HG03135 (cell line): ENCODE measurements at regions not wholly inside any gene's neighbourhood (a gene's known extent, or its start where the extent isn't known, plus 50 kb on each side); places are given as distances from the start of the nearest gene placed in this dataset.

ENCODE experiments used
- ATAC-seq: cut with Tn5 transposase; IDR thresholded peaks from one replicate; pipeline ENCODE4 v1.9.1; 2021; ENCODE audit warnings: mild to moderate bottlenecking, moderate library complexity; ENCODE audit not compliant: unreplicated experiment

DNA sequence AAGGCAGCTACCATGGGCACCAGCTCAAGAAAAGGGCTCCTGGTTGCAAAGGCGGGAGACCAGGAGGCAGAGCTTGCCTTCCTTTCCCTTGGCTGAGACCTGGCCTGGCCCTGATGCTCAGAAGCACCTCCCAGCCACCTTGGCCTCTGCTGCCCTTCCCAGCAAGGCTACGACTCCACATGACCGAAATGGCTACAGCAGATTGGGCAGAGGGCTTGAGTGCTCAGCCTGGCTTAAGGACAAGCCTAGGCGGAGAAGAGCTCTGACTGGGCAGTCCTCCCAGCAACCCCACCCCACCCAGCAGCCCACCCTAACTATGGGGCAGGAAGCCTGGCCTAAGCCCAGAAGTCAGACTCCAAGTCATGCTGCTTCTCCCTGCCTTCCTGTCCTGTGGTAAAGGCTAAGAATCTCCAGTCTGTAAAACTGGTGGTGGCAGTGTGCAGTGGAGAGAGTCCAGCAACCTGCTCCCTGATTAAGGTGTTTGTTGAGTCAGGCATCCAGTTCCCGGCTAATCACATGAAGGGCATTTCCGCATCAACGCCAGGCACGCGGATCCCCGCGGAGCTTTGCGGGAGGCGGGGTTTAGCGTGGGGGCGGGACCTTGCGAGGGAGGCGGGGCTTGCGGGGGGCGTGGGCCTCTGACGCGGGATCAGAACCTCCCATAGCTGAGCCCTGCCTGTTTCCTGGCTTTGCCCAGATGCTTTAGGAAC, 256.0 kb downstream of the BCL11A start:
- ATAC-seq: no peak

DNA sequence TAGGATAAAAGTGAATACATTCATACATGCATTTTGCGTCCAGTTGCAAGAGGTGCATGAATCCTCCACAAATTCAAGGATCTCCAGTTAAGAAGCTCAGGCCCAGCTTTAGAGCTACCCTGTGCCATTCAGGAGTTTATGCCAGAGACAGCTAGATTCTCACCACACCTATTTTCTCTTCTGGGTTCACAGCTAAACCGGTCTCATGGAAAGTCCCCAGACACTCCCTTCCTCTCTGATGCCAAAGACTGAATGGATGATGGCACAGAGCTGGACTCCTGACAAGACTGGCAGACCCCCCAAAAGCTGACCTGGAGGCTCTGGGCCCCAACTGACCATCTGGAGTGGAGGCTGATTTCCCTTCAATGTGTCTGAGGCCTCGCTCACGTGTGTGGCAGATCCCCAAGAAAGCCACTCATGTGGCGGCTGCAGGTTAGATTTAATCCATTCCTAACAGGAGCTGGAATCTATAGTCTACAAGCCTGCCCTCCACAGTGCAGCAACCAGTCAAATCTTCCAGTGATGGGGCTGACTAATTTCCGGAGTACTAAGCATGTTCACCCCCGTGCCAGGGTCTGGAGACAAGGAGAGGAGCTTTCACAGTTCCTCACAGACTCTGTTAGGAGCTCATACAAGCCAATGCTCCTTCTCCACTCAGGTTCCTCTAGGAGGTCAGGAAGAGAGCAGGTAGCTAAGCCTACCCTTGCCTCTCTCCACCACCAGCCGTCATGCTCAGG, 257.1 kb downstream of the BCL11A start:
- no peak for ATAC-seq

DNA sequence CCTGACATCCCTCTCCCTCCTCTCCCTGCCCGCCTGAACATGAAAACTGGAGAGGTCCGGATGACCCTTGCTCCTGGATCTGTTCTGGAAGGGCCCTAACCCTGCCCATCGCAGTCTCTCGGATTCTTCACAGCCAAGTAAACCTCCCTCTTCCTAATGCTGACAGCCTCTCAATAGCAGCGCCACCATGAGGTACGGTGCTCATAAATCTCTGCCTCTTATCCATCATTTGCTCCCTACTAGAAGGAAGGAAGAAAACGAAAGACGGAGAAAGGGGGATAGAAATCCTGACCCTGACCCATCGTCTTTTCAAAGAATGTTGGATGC, 257.9 kb downstream of the BCL11A start:
- ATAC-seq: no peak

DNA sequence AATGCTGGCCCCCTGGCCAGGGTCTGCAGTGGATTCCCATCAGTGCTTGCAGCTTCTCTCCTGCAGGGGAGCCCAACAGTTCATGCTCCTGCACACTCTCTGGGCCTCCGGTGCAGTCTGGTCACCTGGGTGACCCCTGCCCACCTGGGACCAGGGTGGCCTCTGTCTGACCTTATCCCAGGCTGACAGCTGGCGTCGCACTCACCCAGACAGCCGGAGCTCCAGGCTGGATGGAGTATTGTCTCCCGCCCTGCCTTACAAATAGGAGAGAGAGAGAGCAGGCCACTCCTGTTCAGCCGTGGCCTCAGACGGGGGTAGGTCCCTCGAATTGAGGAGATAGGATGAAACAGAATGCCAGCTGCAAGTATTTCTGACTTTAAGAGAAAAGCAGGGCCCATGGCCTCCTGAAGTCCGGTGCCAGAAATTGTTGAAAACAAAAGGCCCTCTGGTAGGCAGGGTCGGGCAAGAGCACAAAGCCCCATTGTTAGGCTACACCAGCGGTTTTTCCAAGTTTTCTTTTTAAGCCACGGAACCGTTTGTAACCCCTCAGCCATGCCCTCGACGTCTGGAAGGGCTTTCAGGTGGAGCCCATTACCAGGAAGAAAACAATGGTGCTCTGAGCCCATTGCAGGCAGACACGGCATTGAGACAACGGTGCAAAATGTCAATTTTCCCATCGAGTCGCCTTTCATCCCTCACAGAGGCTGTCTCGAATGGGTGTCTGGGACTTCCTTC, 258.4 kb downstream of the BCL11A start:
- ATAC-seq: no peak

DNA sequence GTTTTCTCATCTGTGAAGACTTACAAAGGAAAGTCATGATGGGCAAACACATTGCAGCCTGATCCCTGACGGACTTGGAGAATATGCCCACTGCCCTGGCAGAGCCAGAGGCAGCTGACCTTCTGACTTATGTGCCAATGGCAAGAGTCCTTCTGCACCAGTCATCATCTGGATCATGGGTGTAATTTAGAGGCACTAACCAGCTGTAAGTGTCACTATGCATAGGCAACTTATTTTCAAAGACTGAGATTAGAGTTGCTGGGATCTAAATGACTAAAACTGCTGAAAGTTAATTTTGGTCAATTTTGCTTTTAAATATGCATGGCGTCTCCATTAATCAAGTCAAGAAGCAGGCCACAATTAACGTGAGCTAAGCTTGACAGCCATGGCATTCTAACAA, 261.2 kb downstream of the BCL11A start:
- no peak for ATAC-seq

DNA sequence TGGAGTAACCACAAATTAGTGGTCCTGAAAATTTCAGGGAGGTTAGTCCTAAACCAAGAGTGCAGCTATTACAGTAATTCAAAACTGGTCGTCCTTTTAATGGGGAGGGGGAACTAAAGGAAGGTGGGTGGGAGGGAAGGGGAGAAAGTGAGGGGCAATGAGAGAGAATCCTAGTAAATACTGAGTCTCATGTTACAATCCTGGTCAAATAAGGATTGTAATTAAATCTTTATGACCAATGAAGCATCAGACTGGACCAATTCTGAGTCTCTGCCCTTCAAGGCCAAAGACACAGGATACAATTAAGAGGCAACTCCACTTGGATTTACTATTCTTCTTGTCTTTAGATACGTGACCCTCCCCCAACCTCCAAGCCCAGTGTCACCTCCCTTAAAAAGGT, 262.9 kb downstream of the BCL11A start:
- no peak for ATAC-seq

DNA sequence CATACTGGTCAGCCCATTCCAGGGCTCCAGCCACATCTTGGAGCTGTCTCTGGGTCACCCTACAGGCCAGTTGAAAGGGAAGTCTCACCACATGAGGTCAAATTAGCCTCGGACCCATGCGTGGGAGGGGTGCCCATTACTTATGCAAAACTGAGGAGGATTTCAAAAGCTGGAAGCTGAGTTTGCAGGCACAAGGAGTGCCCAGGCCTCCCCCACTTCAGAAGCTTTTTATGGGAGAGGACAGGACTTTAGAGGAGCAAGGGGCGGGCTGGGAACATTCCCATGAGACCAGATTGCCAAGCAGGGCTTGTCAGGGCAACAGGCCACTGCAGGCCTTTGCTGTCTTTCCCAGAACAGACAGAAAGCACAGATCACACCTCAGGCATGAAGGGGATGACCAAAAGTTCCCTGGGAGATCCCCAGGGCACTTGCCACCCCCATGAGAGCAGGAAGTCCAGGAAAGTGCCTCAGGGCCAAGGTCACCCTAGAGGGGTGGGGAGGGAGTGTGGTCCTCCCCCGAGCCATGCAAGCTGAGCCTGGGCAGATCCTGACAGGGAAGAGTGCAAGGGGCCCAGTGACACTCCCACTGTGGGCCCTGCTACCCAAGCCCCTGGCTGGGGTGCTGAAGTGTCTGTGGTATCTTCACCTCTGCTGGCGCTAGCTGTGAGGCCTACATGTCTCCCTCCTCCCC, 267.7 kb downstream of the BCL11A start:
- no peak for ATAC-seq

DNA sequence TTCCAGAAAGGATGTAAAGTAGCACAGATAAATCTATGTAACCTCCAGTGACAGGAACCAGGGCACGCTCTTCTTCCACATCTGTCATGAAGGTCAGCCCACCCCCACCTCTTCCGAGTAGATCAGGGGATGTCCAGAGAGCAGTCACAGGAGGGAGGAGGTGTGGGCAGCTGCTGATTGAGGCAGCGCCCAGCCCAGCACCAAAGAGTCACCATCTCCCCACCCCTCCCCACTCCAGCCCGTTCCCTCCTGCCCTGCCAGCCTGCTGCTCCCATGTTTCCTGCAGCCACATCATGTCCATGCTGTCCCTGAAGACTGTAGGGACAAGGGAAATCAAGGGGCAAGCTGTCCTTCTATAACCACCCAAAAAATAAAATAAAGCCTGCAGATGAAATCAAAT, 269.8 kb downstream of the BCL11A start:
- no peak for ATAC-seq

DNA sequence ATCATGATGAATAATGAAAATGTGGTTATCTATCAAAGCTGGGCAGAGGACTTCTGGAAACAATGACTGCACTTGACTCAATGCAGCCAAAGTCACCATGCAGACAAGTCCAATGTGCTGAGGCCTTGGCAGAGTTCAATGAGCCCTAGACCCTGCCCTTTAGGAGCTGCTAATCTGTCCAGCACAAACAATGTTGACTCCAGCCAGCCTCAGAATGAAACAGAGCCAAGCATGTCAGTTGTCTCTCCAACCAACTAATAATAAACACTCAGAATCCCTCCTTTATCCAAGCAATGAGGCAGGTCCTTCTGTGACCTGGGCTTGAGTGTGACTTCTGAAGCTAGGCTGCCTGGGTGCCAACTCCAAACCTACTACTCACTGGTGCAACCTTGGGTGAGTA, 270.6 kb downstream of the BCL11A start:
- no peak for ATAC-seq

DNA sequence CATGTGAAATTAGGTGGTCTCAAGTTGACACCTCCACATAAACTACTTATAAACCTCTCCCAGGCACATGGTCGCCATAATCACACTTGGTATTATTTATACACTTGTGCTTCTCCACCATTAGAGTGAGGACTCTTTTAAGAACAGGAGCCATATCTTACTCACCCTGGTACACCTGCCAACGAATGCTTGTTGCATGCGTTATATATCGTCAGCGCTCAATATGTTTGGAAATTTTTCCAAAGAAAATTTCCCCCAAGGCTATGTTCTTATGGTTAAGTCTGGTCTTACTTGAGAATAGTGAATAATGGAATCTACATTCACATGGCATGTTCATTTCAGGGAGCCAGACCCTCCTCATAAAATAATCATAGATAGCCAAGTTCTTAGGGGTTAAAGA, 271.7 kb downstream of the BCL11A start:
- ATAC-seq: no peak

DNA sequence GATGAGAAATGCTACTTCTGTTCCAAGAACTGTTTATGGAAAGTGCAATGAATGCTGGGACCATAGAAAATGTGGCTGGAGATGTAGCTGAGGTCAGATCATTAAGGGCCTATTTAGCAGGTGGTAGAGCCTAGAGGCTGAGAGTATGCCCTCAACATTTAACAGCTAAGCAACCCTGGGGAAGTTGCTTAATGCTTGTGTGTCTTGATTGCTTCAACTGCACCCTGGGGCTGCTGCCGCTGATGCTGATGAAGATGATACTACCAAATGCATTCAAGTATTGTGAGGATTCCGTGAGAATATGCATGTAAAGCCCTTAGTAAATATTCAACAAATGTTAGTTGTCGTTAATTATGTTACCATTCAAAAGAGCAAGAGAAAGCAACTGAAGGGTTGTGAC, 273.2 kb downstream of the BCL11A start:
- no peak for ATAC-seq

DNA sequence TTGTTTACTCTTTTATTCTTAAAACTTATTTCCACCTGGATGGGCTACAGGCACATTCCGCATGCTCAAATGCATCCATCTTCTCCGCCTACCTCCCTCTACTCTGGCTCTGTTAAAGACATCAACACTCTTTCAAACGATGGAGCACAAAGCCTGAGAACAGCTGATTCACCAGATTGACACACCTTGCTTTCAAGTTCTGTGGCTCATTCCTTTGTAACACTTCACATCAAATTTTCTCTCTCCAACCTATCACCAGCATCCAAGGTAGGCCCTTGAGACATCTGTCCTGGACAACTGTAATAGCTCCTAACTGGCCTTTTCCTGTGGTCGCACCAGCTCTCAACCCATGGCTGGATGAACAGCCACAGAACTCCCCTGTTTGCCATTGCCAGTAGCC, 274.5 kb downstream of the BCL11A start:
- no peak for ATAC-seq

DNA sequence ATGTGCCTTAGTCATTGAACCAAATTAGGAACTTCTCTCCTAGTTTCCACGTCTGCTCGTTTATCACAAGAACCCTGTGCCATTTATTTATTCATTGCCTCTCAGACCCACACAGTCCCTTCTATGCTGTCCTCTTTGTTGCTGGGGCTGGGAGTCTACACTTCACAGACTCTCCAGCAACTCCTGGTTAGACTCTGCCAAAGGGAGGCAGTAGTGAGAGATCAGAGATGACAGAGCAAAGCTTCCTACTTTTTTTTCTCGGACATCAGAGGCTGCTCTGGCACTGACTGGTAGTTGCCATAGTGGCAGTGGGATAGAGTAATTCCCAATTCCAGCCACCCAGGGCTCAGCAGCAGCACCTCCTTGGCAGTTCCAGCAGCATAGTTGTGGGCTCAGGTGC, 277.5 kb downstream of the BCL11A start:
- no peak for ATAC-seq

DNA sequence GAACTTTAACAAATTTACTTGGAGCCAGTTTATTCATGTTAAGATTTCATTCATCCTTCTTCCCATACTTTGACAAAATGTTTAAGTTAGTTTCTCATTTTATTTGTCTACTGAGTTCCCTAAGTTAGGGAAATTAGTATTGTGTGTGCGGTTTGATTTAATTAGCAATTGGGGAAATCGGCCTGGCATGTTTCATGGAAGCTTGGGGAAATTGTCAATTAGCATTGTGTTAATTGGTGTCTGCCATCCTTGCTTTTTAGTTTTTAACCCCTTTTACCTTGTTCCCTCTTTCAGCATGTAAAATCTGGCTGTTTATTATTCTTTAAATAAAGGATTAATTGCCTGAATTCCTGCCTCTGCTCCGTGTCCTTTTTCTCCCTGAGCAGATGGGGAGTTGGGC, 279.6 kb downstream of the BCL11A start:
- ATAC-seq: no peak

DNA sequence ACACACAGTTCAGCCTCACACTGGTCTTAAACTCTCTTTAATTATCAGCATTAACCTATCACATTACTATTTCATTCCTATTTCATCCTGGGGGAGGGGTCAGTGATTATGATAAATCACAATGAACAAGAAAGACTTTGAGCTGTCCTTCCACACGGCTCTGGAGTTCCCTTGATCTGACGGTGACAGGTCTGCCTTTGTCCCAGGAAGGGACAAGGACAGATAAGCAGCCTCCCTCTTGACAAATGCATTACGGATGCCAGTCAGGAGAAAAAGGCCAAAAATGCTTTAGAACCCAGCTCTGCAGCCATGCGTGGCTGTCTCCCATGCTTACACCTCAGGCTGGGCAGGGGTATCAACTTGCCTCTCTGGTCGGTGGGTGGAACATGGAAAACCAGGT, 281.7 kb downstream of the BCL11A start:
- ATAC-seq: no peak

DNA sequence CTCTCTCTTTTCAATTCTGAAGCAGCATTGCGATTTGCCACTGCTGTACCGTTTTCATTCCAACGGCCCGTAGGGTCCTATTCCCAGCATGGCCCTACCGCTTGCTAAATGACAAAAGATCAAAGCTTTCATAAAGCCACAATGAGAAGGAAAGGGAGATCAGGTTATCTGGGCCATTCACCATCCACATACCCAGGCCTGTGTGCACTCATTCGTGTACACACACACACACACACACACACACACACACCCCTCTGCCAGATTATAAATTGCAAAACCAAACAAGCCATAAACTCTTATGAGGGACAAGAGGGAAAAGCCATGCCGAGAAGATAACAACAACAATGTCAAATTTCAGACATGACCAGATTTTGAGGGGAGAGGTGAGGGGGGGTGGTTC, 282.3 kb downstream of the BCL11A start:
- ATAC-seq: no peak

DNA sequence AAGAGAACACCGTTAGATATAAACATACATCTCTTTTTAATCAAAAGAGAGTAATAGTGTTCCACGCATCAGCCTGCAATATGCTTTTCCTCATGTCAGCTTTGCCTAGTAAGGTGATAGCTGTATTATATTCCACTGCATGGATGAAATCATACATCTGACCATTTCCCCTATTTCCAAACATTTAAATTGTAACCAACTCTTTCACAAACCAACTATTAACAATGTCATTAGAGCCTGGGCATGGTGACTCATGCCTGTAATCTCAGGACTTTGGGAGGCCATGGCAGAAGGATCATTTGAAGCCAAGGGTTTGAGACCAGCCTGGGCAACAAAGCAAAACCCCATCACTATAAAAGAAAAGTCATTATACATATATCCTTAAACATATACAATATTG, 284.8 kb downstream of the BCL11A start:
- ATAC-seq: no peak

DNA sequence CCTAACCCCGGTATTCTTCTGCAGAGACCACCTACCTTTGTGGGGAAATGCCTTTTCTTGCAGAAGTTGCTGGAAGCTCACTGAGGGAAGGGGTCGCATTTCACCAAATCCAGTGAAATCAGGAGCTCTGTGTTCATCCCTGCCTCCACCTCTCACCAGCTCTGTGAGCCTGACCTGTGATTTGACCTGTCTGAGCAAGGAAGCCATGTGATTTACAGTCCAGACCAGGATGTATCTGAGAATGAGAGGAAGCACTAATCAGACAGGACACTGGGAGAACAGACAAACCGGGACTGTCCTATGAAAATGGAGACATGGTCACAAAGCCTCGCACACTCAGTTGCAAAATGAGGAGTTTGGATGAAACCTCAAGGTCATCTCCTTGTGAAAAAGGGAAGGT, 285.4 kb downstream of the BCL11A start:
- ATAC-seq: no peak

DNA sequence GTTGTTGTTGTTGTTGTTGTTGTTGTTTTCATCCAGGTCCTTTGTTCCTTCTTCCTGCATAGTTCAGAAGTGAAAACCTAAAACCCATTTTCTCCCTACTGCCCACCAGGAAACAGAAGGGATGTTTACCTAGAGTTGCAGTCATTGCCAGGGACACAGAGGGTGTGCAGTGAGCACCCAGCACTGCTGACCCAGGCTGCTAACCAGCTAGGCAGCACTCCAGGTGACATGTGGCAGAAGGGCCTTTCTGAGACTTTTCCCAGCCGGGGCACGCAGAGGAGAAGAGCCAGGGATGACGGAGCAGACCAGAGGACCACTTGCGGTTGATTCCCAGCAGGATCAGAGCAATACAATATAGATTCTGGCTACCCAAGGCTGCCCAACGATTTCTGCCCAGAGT, 286.3 kb downstream of the BCL11A start:
- no peak for ATAC-seq

DNA sequence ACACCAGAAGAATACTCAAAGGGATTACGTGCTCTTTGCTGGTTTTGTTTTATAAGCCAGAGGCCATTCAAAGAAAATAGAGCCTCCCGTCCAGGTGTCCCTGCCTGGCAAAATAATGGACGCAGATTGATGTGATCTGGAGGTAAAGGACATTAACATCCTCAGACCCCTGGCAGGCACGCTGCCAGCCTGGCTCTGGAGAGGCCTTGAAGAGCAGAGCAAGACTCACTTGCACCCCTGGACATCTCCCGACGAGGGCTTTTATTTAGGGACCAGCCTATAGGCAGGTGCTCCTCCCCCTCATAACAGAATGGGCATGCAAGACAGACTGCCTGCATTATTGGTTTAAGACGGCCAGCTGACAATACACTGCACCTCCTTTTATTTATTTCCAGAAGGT, 291.3 kb downstream of the BCL11A start:
- no peak for ATAC-seq

DNA sequence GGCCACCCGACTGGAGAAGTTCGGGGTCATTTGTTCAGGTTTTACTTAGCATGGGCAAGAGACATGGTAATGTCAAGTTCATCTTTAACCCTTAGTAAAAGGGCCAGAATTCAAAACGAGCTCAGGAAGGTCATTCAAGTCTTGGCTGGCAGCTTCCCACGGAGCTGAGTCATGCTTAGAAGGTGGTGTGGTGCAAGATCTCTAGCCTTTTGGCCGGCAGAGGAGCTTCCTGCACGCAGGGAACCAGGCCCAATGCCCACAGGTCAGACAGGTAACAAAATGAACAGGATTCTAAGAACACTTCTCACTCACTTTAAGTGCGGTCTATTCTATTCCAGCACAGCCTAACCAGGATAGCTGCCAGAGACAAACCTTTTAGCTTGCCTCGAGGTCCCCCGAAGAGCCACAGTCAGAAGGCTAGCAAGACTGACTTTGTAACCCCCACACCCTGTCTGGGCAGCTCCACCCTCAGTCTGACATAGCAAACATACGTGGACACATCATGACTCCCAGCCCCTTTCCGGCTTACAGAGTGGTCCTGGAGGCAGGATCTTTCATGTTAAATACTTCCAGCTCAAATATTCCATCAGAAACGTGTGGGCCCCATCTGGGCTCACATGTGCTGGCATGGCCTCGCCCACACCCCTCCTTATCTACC, 292.7 kb downstream of the BCL11A start:
- no peak for ATAC-seq
